ENCODE measurements at regions not wholly inside any gene's neighbourhood (a gene's known extent, or its start where the extent isn't known, plus 50 kb on each side); places are given as distances from the start of the nearest gene placed in this dataset.

GRCh38 chr9:19600538-19600937, 188.3 kb downstream of the SLC24A2 start:
- Histone ChIP-seq H3K4me1 (ENCODE audit: low read length) (no peaks in the 10 kb centered on the region), H3K9me3 (ENCODE audit: insufficient read depth, low read length) (no peaks in the 10 kb centered on the region), H4K20me1 (ENCODE audit: insufficient read depth, low read length) (no peaks in the 10 kb centered on the region), H2AFZ (ENCODE audit: low read depth, low read length) (no peak overlapping the region), H3K27me3 (ENCODE audit: low read depth, low read length) (peaks cover 25% of the 10 kb centered on the region), H3K36me3 (replicated peaks; ENCODE audit: low read depth, low read length) (no peaks in the 10 kb centered on the region), H3K4me2 (ENCODE audit: low read length) (no peak overlapping the region), H3K27ac (ENCODE audit: low read length) (no peak overlapping the region), H3K4me3 (ENCODE audit: low read length) (no peak overlapping the region), H3K9ac (ENCODE audit: low read length) (no peak overlapping the region), H3K79me2 (ENCODE audit: low read length) (no peaks in the 10 kb centered on the region)
- TF ChIP-seq EZH2phosphoT487 (IDR thresholded peaks at IDR 0.05; ENCODE audit: low read depth) = no peak
- TF ChIP-seq, protein P1, sequence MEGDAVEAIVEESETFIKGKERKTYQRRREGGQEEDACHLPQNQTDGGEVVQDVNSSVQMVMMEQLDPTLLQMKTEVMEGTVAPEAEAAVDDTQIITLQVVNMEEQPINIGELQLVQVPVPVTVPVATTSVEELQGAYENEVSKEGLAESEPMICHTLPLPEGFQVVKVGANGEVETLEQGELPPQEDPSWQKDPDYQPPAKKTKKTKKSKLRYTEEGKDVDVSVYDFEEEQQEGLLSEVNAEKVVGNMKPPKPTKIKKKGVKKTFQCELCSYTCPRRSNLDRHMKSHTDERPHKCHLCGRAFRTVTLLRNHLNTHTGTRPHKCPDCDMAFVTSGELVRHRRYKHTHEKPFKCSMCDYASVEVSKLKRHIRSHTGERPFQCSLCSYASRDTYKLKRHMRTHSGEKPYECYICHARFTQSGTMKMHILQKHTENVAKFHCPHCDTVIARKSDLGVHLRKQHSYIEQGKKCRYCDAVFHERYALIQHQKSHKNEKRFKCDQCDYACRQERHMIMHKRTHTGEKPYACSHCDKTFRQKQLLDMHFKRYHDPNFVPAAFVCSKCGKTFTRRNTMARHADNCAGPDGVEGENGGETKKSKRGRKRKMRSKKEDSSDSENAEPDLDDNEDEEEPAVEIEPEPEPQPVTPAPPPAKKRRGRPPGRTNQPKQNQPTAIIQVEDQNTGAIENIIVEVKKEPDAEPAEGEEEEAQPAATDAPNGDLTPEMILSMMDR (IDR thresholded peaks at IDR 0.05; ENCODE audit: low read depth, low read length) = no peak

GRCh38 chr9:19598722-19599121, 189.9 kb downstream of the ACER2 start:
- no peak overlapping the region for H3K27ac ChIP-seq (ENCODE audit: low read length)
- H3K9me3 ChIP-seq (ENCODE audit: insufficient read depth, low read length) = no peaks in the 10 kb centered on the region
- H4K20me1 ChIP-seq (ENCODE audit: insufficient read depth, low read length) = no peaks in the 10 kb centered on the region
- no peaks in the 10 kb centered on the region for H3K4me1 ChIP-seq (ENCODE audit: low read length)
- no peak overlapping the region for H3K4me3 ChIP-seq (ENCODE audit: low read length)
- H3K9ac ChIP-seq (ENCODE audit: low read length) = no peak overlapping the region
- H3K4me2 ChIP-seq (ENCODE audit: low read length) = no peak overlapping the region
- H3K27me3 ChIP-seq (ENCODE audit: low read depth, low read length) = peaks cover 29% of the 10 kb centered on the region
- no peaks in the 10 kb centered on the region for H3K79me2 ChIP-seq (ENCODE audit: low read length)
- no peak for TF ChIP-seq EZH2phosphoT487 (IDR thresholded peaks at IDR 0.05; ENCODE audit: low read depth)
- TF ChIP-seq, protein P1 (IDR thresholded peaks at IDR 0.05; ENCODE audit: low read depth, low read length) = no peak
- H2AFZ ChIP-seq (ENCODE audit: low read depth, low read length) = no peak overlapping the region
- no peaks in the 10 kb centered on the region for H3K36me3 ChIP-seq (replicated peaks; ENCODE audit: low read depth, low read length)

- Histone ChIP-seq H3K4me1 (ENCODE audit: low read length) (no peaks in the 10 kb centered on the region), H2AFZ (ENCODE audit: low read depth, low read length) (no peak overlapping the region), H3K36me3 (replicated peaks; ENCODE audit: low read depth, low read length) (no peaks in the 10 kb centered on the region), H3K4me3 (ENCODE audit: low read length) (no peak overlapping the region), H3K79me2 (ENCODE audit: low read length) (no peaks in the 10 kb centered on the region), H3K9me3 (ENCODE audit: insufficient read depth, low read length) (no peaks in the 10 kb centered on the region), H4K20me1 (ENCODE audit: insufficient read depth, low read length) (no peaks in the 10 kb centered on the region), H3K27me3 (ENCODE audit: low read depth, low read length) (peaks cover 29% of the 10 kb centered on the region), H3K27ac (ENCODE audit: low read length) (no peak overlapping the region), H3K9ac (ENCODE audit: low read length) (no peak overlapping the region), H3K4me2 (ENCODE audit: low read length) (no peak overlapping the region)
- TF ChIP-seq, protein P1 (IDR thresholded peaks at IDR 0.05; ENCODE audit: low read depth, low read length) = no peak
- TF ChIP-seq EZH2phosphoT487 (IDR thresholded peaks at IDR 0.05; ENCODE audit: low read depth) = no peak
Measured at GRCh38 chr9:19597176-19597575, 188.4 kb downstream of the ACER2 start.

DNA sequence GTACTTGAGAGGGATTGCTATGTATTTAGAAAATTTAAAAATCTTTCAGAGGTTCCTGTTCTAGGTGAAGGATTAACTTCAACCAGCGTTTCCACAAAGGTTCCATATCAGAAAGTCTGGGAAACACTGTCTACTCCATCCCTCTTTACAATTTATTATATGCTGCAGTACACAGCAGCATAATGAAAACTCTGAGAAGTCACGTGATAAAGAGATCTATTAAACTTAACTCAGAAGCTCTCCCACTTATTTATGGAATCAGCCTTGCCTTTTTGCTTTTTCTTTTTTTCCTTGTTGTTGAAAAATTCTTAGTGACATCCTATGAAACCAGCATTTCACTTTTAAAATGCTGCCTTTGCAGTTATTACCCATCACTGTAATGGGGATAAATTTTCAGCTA, 186.2 kb downstream of the ACER2 start:
- Histone ChIP-seq H3K27ac (ENCODE audit: low read length) (no peak overlapping the region), H3K9ac (ENCODE audit: low read length) (no peak overlapping the region), H3K9me3 (ENCODE audit: insufficient read depth, low read length) (no peaks in the 10 kb centered on the region), H3K4me2 (ENCODE audit: low read length) (no peak overlapping the region), H4K20me1 (ENCODE audit: insufficient read depth, low read length) (no peaks in the 10 kb centered on the region), H3K79me2 (ENCODE audit: low read length) (no peaks in the 10 kb centered on the region), H3K4me3 (ENCODE audit: low read length) (no peak overlapping the region), H2AFZ (ENCODE audit: low read depth, low read length) (no peak overlapping the region), H3K27me3 (ENCODE audit: low read depth, low read length) (peaks cover 28% of the 10 kb centered on the region), H3K36me3 (replicated peaks; ENCODE audit: low read depth, low read length) (no peaks in the 10 kb centered on the region), H3K4me1 (ENCODE audit: low read length) (no peaks in the 10 kb centered on the region)
- TF ChIP-seq, protein P1 (IDR thresholded peaks at IDR 0.05; ENCODE audit: low read depth, low read length) = no peak
- no peak for TF ChIP-seq EZH2phosphoT487 (IDR thresholded peaks at IDR 0.05; ENCODE audit: low read depth)

All from OCI-LY3 (cell line).